ENCODE measurements at regions not wholly inside any gene's neighbourhood (a gene's known extent, or its start where the extent isn't known, plus 50 kb on each side); places are given as distances from the start of the nearest gene placed in this dataset.
"Not testable (repeated sequence)": the region's sequence is repeated elsewhere in the genome, so short reads cannot be mapped to it uniquely, and the experiment has no call there.

- Histone ChIP-seq H3K4me1 (ENCODE audit: control insufficient read depth in 4 of 4, insufficient read depth in 4 of 4, low read length in 3 of 4) (no peaks in the 10 kb centered on the region), H3K9ac (ENCODE audit: low read depth in 1 of 2, low read length in 2 of 2) (no peak overlapping the region), H3K9me3 (ENCODE audit: control insufficient read depth in 4 of 4, low read length in 3 of 4) (no peaks in the 10 kb centered on the region), H3K27ac (ENCODE audit: low read depth in 1 of 2, low read length in 2 of 2) (no peak overlapping the region), H3K36me3 (ENCODE audit: control insufficient read depth in 4 of 4, insufficient read depth in 3 of 4, low read depth in 1 of 4, low read length in 3 of 4) (no peaks in the 10 kb centered on the region), H3K4me3 (ENCODE audit: low read depth in 1 of 3, low read length in 3 of 3) (no peak overlapping the region), H3K27me3 (ENCODE audit: control insufficient read depth in 4 of 4, insufficient read depth in 4 of 4, low read length in 3 of 4) (no peaks in the 10 kb centered on the region)
- 92% methylated on average over 4 of the region's 4 CpGs for WGBS
- DNase-seq (ENCODE audit: low spot score), result no peak
- no peak for TF ChIP-seq RAD21 (IDR thresholded peaks at IDR 0.05)
- TF ChIP-seq REST (IDR thresholded peaks at IDR 0.05), result no peak
- no peak for TF ChIP-seq HNF4G (IDR thresholded peaks at IDR 0.05)
- no peak for TF ChIP-seq TAF1 (conservative IDR thresholded peaks at IDR 0.05)
- TF ChIP-seq FOXA2 (IDR thresholded peaks at IDR 0.05), result no peak
- no peak for TF ChIP-seq EGR1 (IDR thresholded peaks at IDR 0.05; ENCODE audit: low read depth in 2 of 2)
- TF ChIP-seq ATF3 (IDR thresholded peaks at IDR 0.05), result no peak
Measured at GRCh38 chr13:44866411-44866911, 122.8 kb downstream of the NUFIP1 start.

GRCh38 chr13:44865722-44866410, 123.4 kb downstream of the NUFIP1 start:
- Histone ChIP-seq H3K36me3 (ENCODE audit: control insufficient read depth in 4 of 4, insufficient read depth in 3 of 4, low read depth in 1 of 4, low read length in 3 of 4) (no peaks in the 10 kb centered on the region), H3K4me3 (ENCODE audit: low read depth in 1 of 3, low read length in 3 of 3) (no peak overlapping the region), H3K9ac (ENCODE audit: low read depth in 1 of 2, low read length in 2 of 2) (no peak overlapping the region), H3K27ac (ENCODE audit: low read depth in 1 of 2, low read length in 2 of 2) (no peak overlapping the region), H3K9me3 (ENCODE audit: control insufficient read depth in 4 of 4, low read length in 3 of 4) (no peaks in the 10 kb centered on the region), H3K27me3 (ENCODE audit: control insufficient read depth in 4 of 4, insufficient read depth in 4 of 4, low read length in 3 of 4) (no peaks in the 10 kb centered on the region), H3K4me1 (ENCODE audit: control insufficient read depth in 4 of 4, insufficient read depth in 4 of 4, low read length in 3 of 4) (no peaks in the 10 kb centered on the region)
- WGBS, result 81% methylated on average over 10 of the region's 10 CpGs
- no peak for DNase-seq (ENCODE audit: low spot score)
- TF ChIP-seq YY1 (IDR thresholded peaks at IDR 0.05) (no peak), HNF4A (conservative IDR thresholded peaks at IDR 0.05) (no peak), RXRA (IDR thresholded peaks at IDR 0.05) (no peak), ZBTB33 (IDR thresholded peaks at IDR 0.05) (no peak)

- not testable (repeated sequence) for H3K27me3 ChIP-seq (ENCODE audit: control insufficient read depth in 4 of 4, insufficient read depth in 4 of 4, low read length in 3 of 4); H3K9ac ChIP-seq (ENCODE audit: low read depth in 1 of 2, low read length in 2 of 2); DNase-seq (ENCODE audit: low spot score); H3K27ac ChIP-seq (ENCODE audit: low read depth in 1 of 2, low read length in 2 of 2); H3K36me3 ChIP-seq (ENCODE audit: control insufficient read depth in 4 of 4, insufficient read depth in 3 of 4, low read depth in 1 of 4, low read length in 3 of 4); H3K4me3 ChIP-seq (ENCODE audit: low read depth in 1 of 3, low read length in 3 of 3); H3K9me3 ChIP-seq (ENCODE audit: control insufficient read depth in 4 of 4, low read length in 3 of 4); H3K4me1 ChIP-seq (ENCODE audit: control insufficient read depth in 4 of 4, insufficient read depth in 4 of 4, low read length in 3 of 4)
Measured at GRCh38 chr13:44863641-44864040, 125.6 kb downstream of the NUFIP1 start.

All from liver (tissue), 7 donors.